ENCODE measurements at regions not wholly inside any gene's neighbourhood (a gene's known extent, or its start where the extent isn't known, plus 50 kb on each side); places are given as distances from the start of the nearest gene placed in this dataset.

- DNase-seq = no peak
- intact Hi-C loops (cut with DNase I; ENCODE audit: low total_unique reads) = no loop called here
- no peaks in the 10 kb centered on the region for H3K9me3 ChIP-seq
- no peaks in the 10 kb centered on the region for H3K36me3 ChIP-seq
- TF ChIP-seq POLR2AphosphoS5 (IDR thresholded peaks at IDR 0.05) (no peak), CTCF (IDR thresholded peaks at IDR 0.05) (no peak), POLR2A (IDR thresholded peaks at IDR 0.05) (no peak), EP300 (IDR thresholded peaks at IDR 0.05) (no peak)
- H3K4me3 ChIP-seq = no peak overlapping the region
- H3K4me1 ChIP-seq = no peaks in the 10 kb centered on the region
- no peaks in the 10 kb centered on the region for H3K27me3 ChIP-seq
- whole genome bisulfite sequencing, 5 donors = 83 to 92% (median 89%) methylated on average over 4 of the region's 4 CpGs
- no peak overlapping the region for H3K27ac ChIP-seq
These were observed 67.8 kb upstream of the PARD3B start for GRCh38 chr2:204477358-204477950.

- intact Hi-C loops (cut with DNase I; ENCODE audit: low total_unique reads) = no loop called here
- Histone ChIP-seq H3K4me1 (peaks cover 4 to 9% (median 4%) of the 10 kb centered on the region in 4 donors), H3K4me3 (no peak overlapping the region), H3K27ac (no peak overlapping the region), H3K9me3 (no peaks in the 10 kb centered on the region), H3K36me3 (no peaks in the 10 kb centered on the region), H3K27me3 (no peaks in the 10 kb centered on the region)
- no peak for DNase-seq
- WGBS, 5 donors = 71 to 87% (median 81%) methylated on average over 4 of the region's 4 CpGs
- no peak for TF ChIP-seq EP300 (IDR thresholded peaks at IDR 0.05)
These were observed 65.7 kb upstream of the PARD3B start for GRCh38 chr2:204479557-204479956.

GRCh38 chr2:204480676-204481075 is 64.6 kb upstream of the PARD3B start:
- no peak for TF ChIP-seq POLR2A (IDR thresholded peaks at IDR 0.05)
- TF ChIP-seq POLR2AphosphoS5 (IDR thresholded peaks at IDR 0.05) = no peak
- TF ChIP-seq EP300 (IDR thresholded peaks at IDR 0.05) = no peak
- no peak for TF ChIP-seq CTCF (IDR thresholded peaks at IDR 0.05)
- Histone ChIP-seq H3K27ac (no peak overlapping the region), H3K27me3 (no peaks in the 10 kb centered on the region), H3K9me3 (no peaks in the 10 kb centered on the region), H3K4me1 (peaks cover 4 to 9% (median 4%) of the 10 kb centered on the region in 4 donors), H3K4me3 (no peak overlapping the region), H3K36me3 (no peaks in the 10 kb centered on the region)
- intact Hi-C loops (cut with DNase I; ENCODE audit: low total_unique reads) = no loop called here
- no peak for DNase-seq

- intact Hi-C loops (cut with DNase I; ENCODE audit: low total_unique reads) = no loop called here
- WGBS, 5 donors = 18 to 42% (median 28%) methylated on average over 4 of the region's 4 CpGs
- TF ChIP-seq EP300 (IDR thresholded peaks at IDR 0.05) (no peak), CTCF (IDR thresholded peaks at IDR 0.05) (no peak), POLR2AphosphoS5 (IDR thresholded peaks at IDR 0.05) (no peak), POLR2A (IDR thresholded peaks at IDR 0.05) (no peak)
- Histone ChIP-seq H3K36me3 (no peaks in the 10 kb centered on the region), H3K4me1 (peaks cover 4 to 9% (median 4%) of the 10 kb centered on the region in 4 donors), H3K27me3 (no peaks in the 10 kb centered on the region), H3K9me3 (no peaks in the 10 kb centered on the region), H3K4me3 (no peak overlapping the region), H3K27ac (no peak overlapping the region)
- DNase-seq = peak; percentile 41 to 75
These were observed 61.6 kb upstream of the PARD3B start for GRCh38 chr2:204483608-204484081.

- TF ChIP-seq CTCF (IDR thresholded peaks at IDR 0.05) = no peak
- no peak for TF ChIP-seq EP300 (IDR thresholded peaks at IDR 0.05)
- no peak for TF ChIP-seq POLR2A (IDR thresholded peaks at IDR 0.05)
- no peak for TF ChIP-seq POLR2AphosphoS5 (IDR thresholded peaks at IDR 0.05)
These were observed 59.0 kb upstream of the PARD3B start for GRCh38 chr2:204486321-204486720.

More at GRCh38 chr2:204486321-204486720, 59.0 kb upstream of the PARD3B start:
- Histone ChIP-seq H3K4me3 (no peak overlapping the region), H3K4me1 (peaks cover 4 to 9% (median 4%) of the 10 kb centered on the region in 4 donors), H3K27ac (no peak overlapping the region), H3K27me3 (no peaks in the 10 kb centered on the region), H3K9me3 (no peaks in the 10 kb centered on the region), H3K36me3 (no peaks in the 10 kb centered on the region)
- intact Hi-C loops (cut with DNase I; ENCODE audit: low total_unique reads) = no loop called here
- WGBS, 5 donors = 90 to 95% (median 92%) methylated on average over 3 of the region's 3 CpGs
- DNase-seq = no peak

Data from stomach (tissue), 8 donors.